Neural progenitor cell (in vitro differentiated cells): ENCODE measurements at regions not wholly inside any gene's neighbourhood (a gene's known extent, or its start where the extent isn't known, plus 50 kb on each side); places are given as distances from the start of the nearest gene placed in this dataset.

ENCODE experiments used
- DNase-seq: peaks from one replicate; pipeline ENCODE4 v3.0.0-alpha.2; 2016; ENCODE audit warnings: low spot score
- H2AFZ ChIP-seq: fragments of 200-600 bp; sonication (generic); replicated peaks from 2 replicates; pipeline ENCODE4 v1.6.1; 2016; ENCODE audit warnings: antibody characterized with exemption
- H3F3A ChIP-seq: fragments of 200-600 bp; sonication (generic); 2 replicates; pipeline ENCODE4 v1.6.1; 2016; ENCODE audit warnings: antibody characterized with exemption, low read depth
- H3K27ac ChIP-seq: fragments of 200-600 bp; sonication (generic); 2 replicates; pipeline ENCODE4 v1.5.1; 2016; ENCODE audit warnings: mild to moderate bottlenecking
- H3K27me3 ChIP-seq: fragments of 200-600 bp; sonication (generic); 2 replicates; pipeline ENCODE4 v1.6.1; 2016; ENCODE audit warnings: mild to moderate bottlenecking, moderate library complexity
- H3K36me3 ChIP-seq: fragments of 200-600 bp; sonication (generic); 2 replicates; pipeline ENCODE4 v1.5.1; 2016
- H3K4me1 ChIP-seq: fragments of 200-600 bp; sonication (generic); 2 replicates; pipeline ENCODE4 v1.6.1; 2016; ENCODE audit warnings: mixed run types
- H3K4me2 ChIP-seq: fragments of 200-600 bp; sonication (generic); 2 replicates; pipeline ENCODE4 v1.6.1; 2016
- H3K4me3 ChIP-seq: fragments of 200-600 bp; sonication (generic); 2 replicates; pipeline ENCODE4 v1.5.1; 2016
- H3K79me2 ChIP-seq: fragments of 200-600 bp; sonication (generic); 2 replicates; pipeline ENCODE4 v1.6.1; 2016; ENCODE audit warnings: low read depth
- H3K9ac ChIP-seq: fragments of 200-600 bp; sonication (generic); 2 replicates; pipeline ENCODE4 v1.6.1; 2016
- H3K9me3 ChIP-seq: fragments of 200-600 bp; sonication (generic); 2 replicates; pipeline ENCODE4 v1.5.1; 2016; ENCODE audit warnings: low read depth
- H4K20me1 ChIP-seq: fragments of 200-600 bp; sonication (generic); 2 replicates; pipeline ENCODE4 v1.6.1; 2016; ENCODE audit warnings: low read depth
- H3K27ac Mint-ChIP-seq: 3 replicates; pipeline ENCODE4 v1.8.0; 2021; ENCODE audit warnings: mixed read lengths
- H3K27me3 Mint-ChIP-seq: 2 replicates; pipeline ENCODE4 v1.8.0; 2022; ENCODE audit warnings: low read depth, mild to moderate bottlenecking, inconsistent platforms, moderate library complexity, mixed read lengths; ENCODE audit not compliant: insufficient read depth
- H3K36me3 Mint-ChIP-seq: 3 replicates; pipeline ENCODE4 v1.8.0; 2021; ENCODE audit warnings: mixed read lengths
- H3K4me1 Mint-ChIP-seq: 3 replicates; pipeline ENCODE4 v1.8.0; 2021; ENCODE audit warnings: mixed read lengths
- H3K4me3 Mint-ChIP-seq: 3 replicates; pipeline ENCODE4 v1.8.0; 2021; ENCODE audit warnings: mild to moderate bottlenecking, moderate library complexity, mixed read lengths
- H3K9me3 Mint-ChIP-seq: 3 replicates; pipeline ENCODE4 v1.8.0; 2020; ENCODE audit warnings: mixed read lengths
- CTCF ChIP-seq: fragments of 200-600 bp; sonication (generic); IDR thresholded peaks from 2 replicates; pipeline ENCODE4 v1.5.1; 2017; ENCODE audit warnings: antibody characterized with exemption, mild to moderate bottlenecking
- EZH2 ChIP-seq: fragments of 200-600 bp; sonication (generic); IDR thresholded peaks from 2 replicates; pipeline ENCODE4 v1.6.1; 2017; ENCODE audit warnings: antibody characterized with exemption, mild to moderate bottlenecking, moderate library complexity
- EZH2phosphoT487 ChIP-seq: fragments of 200-600 bp; sonication (generic); IDR thresholded peaks from 2 replicates; pipeline ENCODE4 v1.6.1; 2017; ENCODE audit warnings: antibody characterized with exemption

GRCh38 chr6:28664870-28665396 is 139.3 kb downstream of the GPX5 start:
- Histone ChIP-seq H3K27ac (no peak overlapping the region), H3K36me3 (no peaks in the 10 kb centered on the region), H4K20me1 (no peaks in the 10 kb centered on the region), H3K79me2 (no peaks in the 10 kb centered on the region), H3F3A (no peaks in the 10 kb centered on the region), H3K9ac (no peak overlapping the region), H2AFZ (no peak overlapping the region), H3K27me3 (no peaks in the 10 kb centered on the region), H3K4me1 (peaks cover 3% of the 10 kb centered on the region), H3K4me2 (no peak overlapping the region), H3K9me3 (no peaks in the 10 kb centered on the region), H3K4me3 (no peak overlapping the region)
- TF ChIP-seq CTCF (no peak), EZH2 (no peak), EZH2phosphoT487 (no peak)
- H3K4me1 Mint-ChIP-seq: no peaks in the 10 kb centered on the region
- H3K27me3 Mint-ChIP-seq: peaks cover 2% of the 10 kb centered on the region
- H3K4me3 Mint-ChIP-seq: no peak overlapping the region
- no peak overlapping the region for H3K27ac Mint-ChIP-seq
- no peaks in the 10 kb centered on the region for H3K36me3 Mint-ChIP-seq
- H3K9me3 Mint-ChIP-seq: peaks cover 2% of the 10 kb centered on the region
- DNase-seq: no peak

GRCh38 chr6:28673417-28673786 is 147.7 kb downstream of the GPX5 start:
- H3K79me2 ChIP-seq: no peaks in the 10 kb centered on the region
- H3K4me2 ChIP-seq: peak overlapping the region; percentile 80
- H3K4me1 ChIP-seq: no peaks in the 10 kb centered on the region
- H3K4me3 Mint-ChIP-seq: peak overlapping the region; percentile 93
- TF ChIP-seq EZH2 (no peak), EZH2phosphoT487 (no peak), CTCF (no peak)
- peak overlapping the region; percentile 64 for H3K4me3 ChIP-seq
- no peaks in the 10 kb centered on the region for H3K36me3 Mint-ChIP-seq
- no peaks in the 10 kb centered on the region for H3F3A ChIP-seq
- peaks cover 2% of the 10 kb centered on the region for H3K4me1 Mint-ChIP-seq
- peaks cover 15% of the 10 kb centered on the region for H3K27me3 ChIP-seq
- H3K27ac ChIP-seq: no peak overlapping the region
- DNase-seq: no peak
- H3K9ac ChIP-seq: no peak overlapping the region
- peaks cover 5% of the 10 kb centered on the region for H3K9me3 Mint-ChIP-seq
- peaks cover 18% of the 10 kb centered on the region for H3K27me3 Mint-ChIP-seq
- H3K36me3 ChIP-seq: no peaks in the 10 kb centered on the region
- H3K9me3 ChIP-seq: no peaks in the 10 kb centered on the region
- no peaks in the 10 kb centered on the region for H4K20me1 ChIP-seq
- H3K27ac Mint-ChIP-seq: peak overlapping the region; percentile 67
- H2AFZ ChIP-seq: no peak overlapping the region

GRCh38 chr6:28673787-28674671 is 148.3 kb downstream of the GPX5 start:
- no peak overlapping the region for H3K9ac ChIP-seq
- Mint-ChIP-seq H3K36me3 (no peaks in the 10 kb centered on the region), H3K9me3 (peaks cover 5% of the 10 kb centered on the region), H3K27ac (peak overlapping the region; percentile 67), H3K4me3 (peak overlapping the region; percentile 93), H3K4me1 (peaks cover 2% of the 10 kb centered on the region), H3K27me3 (peaks cover 18% of the 10 kb centered on the region)
- no peaks in the 10 kb centered on the region for H3K9me3 ChIP-seq
- H3K4me1 ChIP-seq: no peaks in the 10 kb centered on the region
- no peaks in the 10 kb centered on the region for H4K20me1 ChIP-seq
- no peak overlapping the region for H3K27ac ChIP-seq
- no peaks in the 10 kb centered on the region for H3K79me2 ChIP-seq
- H2AFZ ChIP-seq: peak overlapping the region; percentile 93
- DNase-seq: peak; percentile 76
- peak overlapping the region; percentile 80 for H3K4me2 ChIP-seq
- H3K27me3 ChIP-seq: peaks cover 15% of the 10 kb centered on the region
- H3K36me3 ChIP-seq: no peaks in the 10 kb centered on the region
- TF ChIP-seq EZH2: peak; percentile 50
- no peak for TF ChIP-seq EZH2phosphoT487
- TF ChIP-seq CTCF: no peak
- no peaks in the 10 kb centered on the region for H3F3A ChIP-seq
- peak overlapping the region; percentile 64 for H3K4me3 ChIP-seq
